Osteoblast (primary cell): ENCODE measurements at regions not wholly inside any gene's neighbourhood (a gene's known extent, or its start where the extent isn't known, plus 50 kb on each side); places are given as distances from the start of the nearest gene placed in this dataset.
"Not testable (repeated sequence)": the region's sequence is repeated elsewhere in the genome, so short reads cannot be mapped to it uniquely, and the experiment has no call there.

Experiments
- DNase-seq: peaks from one replicate; pipeline ENCODE4 v3.0.0; 2011; ENCODE audit warnings: low spot score, mixed read lengths; ENCODE audit not compliant: insufficient read length; ENCODE audit errors: missing footprints
- H2AFZ ChIP-seq: 2 replicates; pipeline ENCODE4 v1.6.0; 2011; ENCODE audit warnings: mild to moderate bottlenecking, low read length
- H3K27ac ChIP-seq: 2 replicates; pipeline ENCODE4 v1.5.1; 2011; ENCODE audit warnings: mild to moderate bottlenecking, low read depth, low read length, moderate library complexity
- H3K27me3 ChIP-seq: 2 replicates; pipeline ENCODE4 v1.6.0; 2012; ENCODE audit warnings: mild to moderate bottlenecking, control low read depth, inconsistent platforms, low read length, moderate library complexity; ENCODE audit not compliant: insufficient read depth
- H3K36me3 ChIP-seq: 2 replicates; pipeline ENCODE4 v1.5.1; 2011; ENCODE audit warnings: mild to moderate bottlenecking, low read length, control low read depth, moderate library complexity; ENCODE audit not compliant: insufficient read depth
- H3K4me1 ChIP-seq: 2 replicates; pipeline ENCODE4 v1.5.1; 2011; ENCODE audit warnings: mild to moderate bottlenecking, low read length, control low read depth, moderate library complexity; ENCODE audit not compliant: insufficient read depth
- H3K4me2 ChIP-seq: 2 replicates; pipeline ENCODE4 v1.6.0; 2011; ENCODE audit warnings: mild to moderate bottlenecking, low read length; ENCODE audit not compliant: insufficient read depth
- H3K4me3 ChIP-seq: fragments of 200-600 bp; sonication (generic); 3 replicates; pipeline ENCODE4 v1.5.1; 2012; ENCODE audit warnings: mild to moderate bottlenecking, low read length, inconsistent platforms; ENCODE audit not compliant: insufficient read depth
- H3K79me2 ChIP-seq: 2 replicates; pipeline ENCODE4 v1.6.0; 2012; ENCODE audit warnings: mild to moderate bottlenecking, low read length, control low read depth, inconsistent platforms; ENCODE audit not compliant: insufficient read depth
- H3K9me3 ChIP-seq: 2 replicates; pipeline ENCODE4 v1.5.1; 2011; ENCODE audit warnings: low read depth, low read length, control low read depth
- H4K20me1 ChIP-seq: 2 replicates; pipeline ENCODE4 v1.6.0; 2012; ENCODE audit warnings: mild to moderate bottlenecking, low read length, control low read depth; ENCODE audit not compliant: insufficient read depth
- TF ChIP-seq, protein P1 (sequence below): IDR thresholded peaks from 2 replicates; pipeline ENCODE4 v1.5.1; 2011; ENCODE audit warnings: mild to moderate bottlenecking, low read depth, low read length, moderate library complexity; ENCODE audit errors: extremely low read depth

DNA sequence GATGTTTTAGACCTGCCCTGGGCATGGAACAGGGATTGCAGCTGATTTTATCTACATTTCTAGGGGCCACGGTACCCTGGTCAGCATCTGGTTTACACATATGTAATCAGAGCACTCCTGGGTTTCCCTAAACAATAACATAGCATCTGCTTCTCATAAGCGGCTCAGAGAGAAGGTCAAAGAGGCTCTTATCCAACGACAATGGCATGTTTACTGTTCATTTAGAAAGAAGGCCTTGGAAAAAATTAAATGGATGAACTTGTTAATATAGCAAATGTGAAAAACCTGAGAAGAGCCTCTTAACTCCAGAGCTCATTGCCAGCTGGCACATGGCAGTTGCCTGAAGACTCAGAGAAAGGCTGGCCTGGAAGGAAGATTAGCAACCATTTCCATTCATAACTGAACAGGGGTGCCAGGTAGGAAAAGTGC, 202.8 kb upstream of the THUMPD2 start:
- Histone ChIP-seq H3K9me3 (no peaks in the 10 kb centered on the region), H3K27ac (no peak overlapping the region), H2AFZ (no peak overlapping the region), H3K27me3 (no peaks in the 10 kb centered on the region), H4K20me1 (no peaks in the 10 kb centered on the region), H3K79me2 (no peaks in the 10 kb centered on the region), H3K36me3 (no peaks in the 10 kb centered on the region), H3K4me2 (no peak overlapping the region), H3K4me3 (no peak overlapping the region), H3K4me1 (no peaks in the 10 kb centered on the region)
- DNase-seq: no peak
- TF ChIP-seq, protein P1, sequence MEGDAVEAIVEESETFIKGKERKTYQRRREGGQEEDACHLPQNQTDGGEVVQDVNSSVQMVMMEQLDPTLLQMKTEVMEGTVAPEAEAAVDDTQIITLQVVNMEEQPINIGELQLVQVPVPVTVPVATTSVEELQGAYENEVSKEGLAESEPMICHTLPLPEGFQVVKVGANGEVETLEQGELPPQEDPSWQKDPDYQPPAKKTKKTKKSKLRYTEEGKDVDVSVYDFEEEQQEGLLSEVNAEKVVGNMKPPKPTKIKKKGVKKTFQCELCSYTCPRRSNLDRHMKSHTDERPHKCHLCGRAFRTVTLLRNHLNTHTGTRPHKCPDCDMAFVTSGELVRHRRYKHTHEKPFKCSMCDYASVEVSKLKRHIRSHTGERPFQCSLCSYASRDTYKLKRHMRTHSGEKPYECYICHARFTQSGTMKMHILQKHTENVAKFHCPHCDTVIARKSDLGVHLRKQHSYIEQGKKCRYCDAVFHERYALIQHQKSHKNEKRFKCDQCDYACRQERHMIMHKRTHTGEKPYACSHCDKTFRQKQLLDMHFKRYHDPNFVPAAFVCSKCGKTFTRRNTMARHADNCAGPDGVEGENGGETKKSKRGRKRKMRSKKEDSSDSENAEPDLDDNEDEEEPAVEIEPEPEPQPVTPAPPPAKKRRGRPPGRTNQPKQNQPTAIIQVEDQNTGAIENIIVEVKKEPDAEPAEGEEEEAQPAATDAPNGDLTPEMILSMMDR: no peak

DNA sequence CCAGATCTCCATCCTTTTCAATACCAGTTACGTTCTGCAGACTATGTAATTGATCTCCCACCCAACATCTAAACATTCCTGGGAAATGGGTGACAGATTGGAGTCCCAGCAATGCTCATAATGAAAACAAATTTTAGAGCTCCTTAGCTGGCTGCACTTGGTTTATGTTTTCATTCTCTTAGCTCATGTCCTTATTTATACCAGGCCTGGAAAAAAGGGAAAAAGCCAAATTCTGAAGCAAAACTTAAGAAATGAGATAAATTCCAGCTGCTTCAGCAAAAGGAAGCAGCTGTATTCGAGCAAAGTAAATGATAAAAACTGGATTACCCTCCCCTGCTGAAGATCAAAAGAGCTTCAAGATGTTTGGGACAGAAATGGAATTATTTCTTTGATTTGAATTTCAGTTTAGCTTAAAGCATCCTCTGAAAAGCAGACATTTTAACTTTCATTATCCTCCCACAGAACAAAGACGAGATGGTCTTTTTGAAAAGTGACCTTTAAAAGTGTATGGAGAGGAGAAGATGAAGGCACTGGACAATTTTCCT, 196.5 kb upstream of the THUMPD2 start:
- no peak overlapping the region for H3K4me3 ChIP-seq
- H3K27ac ChIP-seq: no peak overlapping the region
- H3K79me2 ChIP-seq: no peaks in the 10 kb centered on the region
- TF ChIP-seq, protein P1: no peak
- H3K4me2 ChIP-seq: no peak overlapping the region
- no peak for DNase-seq
- H3K9me3 ChIP-seq: no peaks in the 10 kb centered on the region
- H3K36me3 ChIP-seq: no peaks in the 10 kb centered on the region
- no peaks in the 10 kb centered on the region for H4K20me1 ChIP-seq
- H3K27me3 ChIP-seq: no peaks in the 10 kb centered on the region
- peak overlapping the region; percentile 6 for H2AFZ ChIP-seq
- no peaks in the 10 kb centered on the region for H3K4me1 ChIP-seq

DNA sequence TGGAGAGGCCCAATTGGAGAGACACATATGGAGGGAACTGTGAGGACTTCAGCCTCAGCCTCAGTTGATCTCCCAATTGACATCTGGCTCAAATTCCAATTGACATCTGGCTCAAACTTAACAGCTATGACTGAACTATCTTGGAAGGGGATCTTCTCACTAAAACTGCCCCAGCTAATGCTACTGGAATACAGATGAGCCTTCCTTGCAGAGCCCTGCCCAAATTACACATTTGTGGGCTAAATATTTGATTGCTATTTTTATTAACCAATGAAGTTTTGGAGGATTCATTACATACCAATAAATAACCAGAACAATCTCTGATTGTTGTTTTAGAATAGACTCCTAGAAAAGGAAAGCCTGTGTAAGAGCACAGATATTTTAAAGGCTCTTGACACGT, 189.0 kb upstream of the THUMPD2 start:
- no peaks in the 10 kb centered on the region for H3K4me1 ChIP-seq
- TF ChIP-seq, protein P1: no peak
- no peak overlapping the region for H2AFZ ChIP-seq
- H3K27me3 ChIP-seq: no peaks in the 10 kb centered on the region
- no peaks in the 10 kb centered on the region for H3K9me3 ChIP-seq
- no peaks in the 10 kb centered on the region for H3K79me2 ChIP-seq
- no peak overlapping the region for H3K4me3 ChIP-seq
- no peak overlapping the region for H3K4me2 ChIP-seq
- H4K20me1 ChIP-seq: no peaks in the 10 kb centered on the region
- H3K27ac ChIP-seq: no peak overlapping the region
- no peaks in the 10 kb centered on the region for H3K36me3 ChIP-seq
- no peak for DNase-seq

DNA sequence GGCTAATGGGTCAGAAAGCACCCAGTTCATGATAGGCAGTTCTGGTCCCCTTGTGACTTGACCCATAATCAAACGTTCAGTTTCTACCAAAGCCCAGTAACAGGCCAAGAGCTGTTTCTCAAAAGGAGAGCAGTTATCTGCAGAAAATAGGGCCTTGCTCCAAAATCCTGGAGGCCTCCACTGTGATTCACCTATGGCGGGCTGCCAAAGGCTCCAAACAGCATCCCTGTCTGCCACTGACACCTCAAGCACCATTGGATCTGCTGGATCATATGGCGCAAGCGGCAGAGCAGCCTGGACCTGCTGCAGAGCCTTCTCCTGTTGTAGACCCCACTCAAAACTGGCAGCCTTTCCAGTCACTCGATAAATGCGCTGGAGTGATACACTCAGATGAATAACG, 181.6 kb upstream of the THUMPD2 start:
- not testable (repeated sequence) for H3K36me3 ChIP-seq, H2AFZ ChIP-seq, H3K4me1 ChIP-seq, DNase-seq, H3K27me3 ChIP-seq, H3K9me3 ChIP-seq, H3K27ac ChIP-seq, H3K4me2 ChIP-seq, H3K4me3 ChIP-seq, H3K79me2 ChIP-seq, H4K20me1 ChIP-seq
